Fibroblast of mammary gland (primary cell): ENCODE measurements at regions not wholly inside any gene's neighbourhood (a gene's known extent, or its start where the extent isn't known, plus 50 kb on each side); places are given as distances from the start of the nearest gene placed in this dataset.

ENCODE experiments used
- DNase-seq: peaks from one replicate; pipeline ENCODE4 v3.0.0-alpha.2; 2010; ENCODE audit warnings: low read depth
- H3K4me3 ChIP-seq: 2 replicates; pipeline ENCODE4 v1.5.1; 2011; ENCODE audit warnings: low read depth, mild to moderate bottlenecking, low read length, moderate library complexity; ENCODE audit not compliant: control insufficient read depth
- CTCF ChIP-seq: conservative IDR thresholded peaks from 2 replicates; pipeline ENCODE4 v1.5.1; 2011; ENCODE audit warnings: low read depth, low read length, inconsistent platforms; ENCODE audit not compliant: control insufficient read depth, insufficient read depth

- no peak for TF ChIP-seq CTCF
- H3K4me3 ChIP-seq, result no peak overlapping the region
- DNase-seq, result no peak
Measured at GRCh38 chr1:105865546-105865945, 1190.9 kb upstream of the PRMT6 start.

DNA sequence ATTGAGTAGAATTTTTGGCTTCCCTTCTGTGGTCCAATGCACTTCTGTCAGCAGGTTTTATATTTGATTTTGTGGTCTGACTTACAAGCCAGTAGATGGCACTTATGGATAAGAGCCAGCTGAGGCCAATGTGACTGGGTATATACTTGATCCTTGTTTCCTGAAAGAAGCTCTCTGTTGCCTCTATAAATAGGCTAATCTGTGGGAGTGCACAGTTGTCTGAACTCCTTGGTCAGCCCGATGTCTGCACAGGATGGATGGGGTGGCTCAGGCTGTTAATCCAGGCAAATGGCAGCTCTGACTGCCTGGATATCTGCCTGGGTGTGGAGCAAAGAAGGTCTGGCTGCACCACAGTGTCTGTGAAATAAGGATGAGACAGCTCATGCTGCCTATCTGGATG is 1183.7 kb upstream of the PRMT6 start:
- H3K4me3 ChIP-seq, result no peak overlapping the region
- no peak for TF ChIP-seq CTCF
- no peak for DNase-seq

DNA sequence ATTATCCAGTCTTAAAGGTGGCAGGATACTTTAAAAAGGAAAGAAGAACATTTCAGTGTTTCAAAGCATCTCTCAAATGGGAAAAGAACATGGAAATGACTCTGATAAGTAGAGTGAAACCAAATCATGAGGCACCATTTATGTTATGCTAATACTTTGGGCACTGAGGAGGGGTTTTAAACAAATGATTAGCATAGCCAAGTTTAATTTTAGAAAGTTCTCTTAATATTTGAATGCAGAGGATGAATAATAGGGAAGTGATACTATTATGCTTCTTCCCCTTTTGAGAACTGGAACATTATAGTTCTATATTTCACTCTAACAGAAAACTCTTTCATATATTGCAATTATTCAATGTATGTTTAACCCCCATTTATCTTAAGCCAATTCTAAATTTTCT is 1181.9 kb upstream of the PRMT6 start:
- TF ChIP-seq CTCF, result no peak
- DNase-seq, result no peak

GRCh38 chr1:105886309-105886708 is 1170.2 kb upstream of the PRMT6 start:
- no peak for DNase-seq
- H3K4me3 ChIP-seq, result no peak overlapping the region
- TF ChIP-seq CTCF, result no peak

More for the DNA sequence above, 1181.9 kb upstream of the PRMT6 start:
- H3K4me3 ChIP-seq, result no peak overlapping the region

- TF ChIP-seq CTCF, result no peak
- no peak for DNase-seq
- H3K4me3 ChIP-seq, result no peak overlapping the region
Measured at GRCh38 chr1:105891308-105891707, 1165.2 kb upstream of the PRMT6 start.

GRCh38 chr1:105894006-105894405 is 1162.5 kb upstream of the PRMT6 start:
- DNase-seq, result no peak
- no peak for TF ChIP-seq CTCF
- H3K4me3 ChIP-seq, result no peak overlapping the region

DNA sequence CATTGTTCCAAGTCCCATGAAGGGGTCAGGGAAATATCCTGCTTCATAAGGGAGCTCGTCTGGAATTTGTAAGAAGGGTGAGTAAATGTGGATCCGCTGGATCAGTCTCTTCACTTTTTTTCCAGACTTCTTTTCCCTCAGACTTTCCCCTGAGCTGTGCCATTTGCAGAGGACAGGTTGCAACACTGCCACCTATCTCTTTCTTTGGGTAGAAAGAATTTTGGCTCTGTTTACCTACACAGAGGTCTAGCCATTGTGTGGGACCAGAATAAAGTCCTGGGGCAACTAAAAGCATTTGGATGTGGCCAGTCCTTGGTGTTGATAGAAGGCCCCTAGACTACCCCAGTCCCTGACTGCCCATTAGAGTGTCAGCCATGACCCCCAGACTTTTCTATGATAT is 1146.7 kb upstream of the PRMT6 start:
- no peak for TF ChIP-seq CTCF
- H3K4me3 ChIP-seq, result no peak overlapping the region
- no peak for DNase-seq
